ENCODE measurements at regions not wholly inside any gene's neighbourhood (a gene's known extent, or its start where the extent isn't known, plus 50 kb on each side); places are given as distances from the start of the nearest gene placed in this dataset.

GRCh38 chr4:110680265-110680664 is 57.4 kb upstream of the PITX2 start:
- H3K4me3 ChIP-seq (ENCODE audit: low read depth in 1 of 2, low read length in 2 of 2): no peak overlapping the region
- no peaks in the 10 kb centered on the region for H3K79me2 ChIP-seq (ENCODE audit: insufficient read depth, low read length)
- peaks cover 12% of the 10 kb centered on the region for H3K27me3 ChIP-seq (ENCODE audit: insufficient read depth, low read length, poor library complexity)
- ATAC-seq (ENCODE audit: insufficient read depth, low read depth): no peak
- no peak overlapping the region for H2AFZ ChIP-seq (ENCODE audit: low read depth, low read length)
- no peak overlapping the region for H3K27ac ChIP-seq (ENCODE audit: low read length)
- H4K20me1 ChIP-seq (ENCODE audit: insufficient read depth, low read length): no peaks in the 10 kb centered on the region
- no peak for DNase-seq
- no peaks in the 10 kb centered on the region for H3K4me1 ChIP-seq (ENCODE audit: insufficient read depth, low read length)
- no peaks in the 10 kb centered on the region for H3K9me3 ChIP-seq (ENCODE audit: insufficient read depth, low read length, severe bottlenecking)
- H3K4me2 ChIP-seq (ENCODE audit: insufficient read depth, low read length): no peak overlapping the region
- TF ChIP-seq CTCF (IDR thresholded peaks at IDR 0.05; ENCODE audit: borderline replicate concordance, extremely low read depth, low read length, poor library complexity, severe bottlenecking) (no peak), EZH2 (IDR thresholded peaks at IDR 0.05; ENCODE audit: borderline replicate concordance, low read depth, low read length, severe bottlenecking) (no peak)
- no peak overlapping the region for H3K9ac ChIP-seq (ENCODE audit: low read depth, low read length)
- no peaks in the 10 kb centered on the region for H3K36me3 ChIP-seq (ENCODE audit: insufficient read depth, low read length)

DNA sequence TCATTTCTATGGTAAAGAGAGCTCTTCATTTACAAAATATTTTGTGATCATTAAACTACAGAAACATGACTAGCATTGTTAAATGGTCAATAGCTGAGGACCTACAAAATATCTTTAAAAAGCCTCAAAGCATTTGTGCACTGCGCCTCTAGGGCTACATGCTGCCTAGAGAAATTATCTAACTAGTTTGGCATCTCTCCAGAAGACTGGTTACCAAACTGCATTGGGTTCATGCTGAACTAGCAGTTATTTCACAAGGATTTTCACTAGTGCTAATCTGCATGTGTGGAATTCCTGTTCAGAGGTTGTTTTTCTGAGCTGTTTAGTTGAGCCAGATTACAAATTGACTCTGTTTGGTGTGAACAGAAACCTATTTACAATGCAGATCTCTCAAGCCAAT is 58.5 kb upstream of the PITX2 start:
- H4K20me1 ChIP-seq (ENCODE audit: insufficient read depth, low read length): no peaks in the 10 kb centered on the region
- no peaks in the 10 kb centered on the region for H3K79me2 ChIP-seq (ENCODE audit: insufficient read depth, low read length)
- H3K27ac ChIP-seq (ENCODE audit: low read length): no peak overlapping the region
- H3K27me3 ChIP-seq (ENCODE audit: insufficient read depth, low read length, poor library complexity): peaks cover 12% of the 10 kb centered on the region
- TF ChIP-seq CTCF (IDR thresholded peaks at IDR 0.05; ENCODE audit: borderline replicate concordance, extremely low read depth, low read length, poor library complexity, severe bottlenecking): no peak
- TF ChIP-seq EZH2 (IDR thresholded peaks at IDR 0.05; ENCODE audit: borderline replicate concordance, low read depth, low read length, severe bottlenecking): no peak
- no peaks in the 10 kb centered on the region for H3K4me1 ChIP-seq (ENCODE audit: insufficient read depth, low read length)
- no peaks in the 10 kb centered on the region for H3K9me3 ChIP-seq (ENCODE audit: insufficient read depth, low read length, severe bottlenecking)
- no peak overlapping the region for H3K4me3 ChIP-seq (ENCODE audit: low read depth in 1 of 2, low read length in 2 of 2)
- H3K9ac ChIP-seq (ENCODE audit: low read depth, low read length): no peak overlapping the region
- no peaks in the 10 kb centered on the region for H3K36me3 ChIP-seq (ENCODE audit: insufficient read depth, low read length)
- ATAC-seq (ENCODE audit: insufficient read depth, low read depth) (no peak), DNase-seq (no peak)
- no peak overlapping the region for H3K4me2 ChIP-seq (ENCODE audit: insufficient read depth, low read length)
- no peak overlapping the region for H2AFZ ChIP-seq (ENCODE audit: low read depth, low read length)

GRCh38 chr4:110682311-110682710 is 59.4 kb upstream of the PITX2 start:
- H3K36me3 ChIP-seq (ENCODE audit: insufficient read depth, low read length): no peaks in the 10 kb centered on the region
- no peak overlapping the region for H3K4me3 ChIP-seq (ENCODE audit: low read depth in 1 of 2, low read length in 2 of 2)
- peaks cover 12% of the 10 kb centered on the region for H3K27me3 ChIP-seq (ENCODE audit: insufficient read depth, low read length, poor library complexity)
- no peak overlapping the region for H3K4me2 ChIP-seq (ENCODE audit: insufficient read depth, low read length)
- no peaks in the 10 kb centered on the region for H3K9me3 ChIP-seq (ENCODE audit: insufficient read depth, low read length, severe bottlenecking)
- DNase-seq (no peak), ATAC-seq (ENCODE audit: insufficient read depth, low read depth) (no peak)
- H3K27ac ChIP-seq (ENCODE audit: low read length): no peak overlapping the region
- no peak overlapping the region for H2AFZ ChIP-seq (ENCODE audit: low read depth, low read length)
- no peak for TF ChIP-seq CTCF (IDR thresholded peaks at IDR 0.05; ENCODE audit: borderline replicate concordance, extremely low read depth, low read length, poor library complexity, severe bottlenecking)
- no peak for TF ChIP-seq EZH2 (IDR thresholded peaks at IDR 0.05; ENCODE audit: borderline replicate concordance, low read depth, low read length, severe bottlenecking)
- H3K4me1 ChIP-seq (ENCODE audit: insufficient read depth, low read length): no peaks in the 10 kb centered on the region
- no peak overlapping the region for H3K9ac ChIP-seq (ENCODE audit: low read depth, low read length)
- no peaks in the 10 kb centered on the region for H3K79me2 ChIP-seq (ENCODE audit: insufficient read depth, low read length)
- no peaks in the 10 kb centered on the region for H4K20me1 ChIP-seq (ENCODE audit: insufficient read depth, low read length)

GRCh38 chr4:110683601-110684000 is 60.7 kb upstream of the PITX2 start:
- Histone ChIP-seq H2AFZ (ENCODE audit: low read depth, low read length) (no peak overlapping the region), H3K27me3 (ENCODE audit: insufficient read depth, low read length, poor library complexity) (peaks cover 12% of the 10 kb centered on the region), H3K9me3 (ENCODE audit: insufficient read depth, low read length, severe bottlenecking) (no peaks in the 10 kb centered on the region), H3K9ac (ENCODE audit: low read depth, low read length) (no peak overlapping the region), H3K4me3 (ENCODE audit: low read depth in 1 of 2, low read length in 2 of 2) (no peak overlapping the region), H3K27ac (ENCODE audit: low read length) (no peak overlapping the region), H3K4me2 (ENCODE audit: insufficient read depth, low read length) (no peak overlapping the region), H3K4me1 (ENCODE audit: insufficient read depth, low read length) (no peaks in the 10 kb centered on the region), H4K20me1 (ENCODE audit: insufficient read depth, low read length) (no peaks in the 10 kb centered on the region), H3K36me3 (ENCODE audit: insufficient read depth, low read length) (no peaks in the 10 kb centered on the region), H3K79me2 (ENCODE audit: insufficient read depth, low read length) (no peaks in the 10 kb centered on the region)
- ATAC-seq (ENCODE audit: insufficient read depth, low read depth) (no peak), DNase-seq (no peak)
- no peak for TF ChIP-seq CTCF (IDR thresholded peaks at IDR 0.05; ENCODE audit: borderline replicate concordance, extremely low read depth, low read length, poor library complexity, severe bottlenecking)
- no peak for TF ChIP-seq EZH2 (IDR thresholded peaks at IDR 0.05; ENCODE audit: borderline replicate concordance, low read depth, low read length, severe bottlenecking)

Data from DND-41 (cell line).